K562 (cell line): ENCODE measurements at regions not wholly inside any gene's neighbourhood (a gene's known extent, or its start where the extent isn't known, plus 50 kb on each side); places are given as distances from the start of the nearest gene placed in this dataset.

Experiments used
- ATAC-seq: fragments of 200-7000 bp; cut with Tn5 transposase; 3 replicates; pipeline ENCODE4 v1.9.1; 2020; ENCODE audit warnings: moderate library complexity
- BruUV-seq: library from RNA; stranded (reverse); fragments of 400-500 nt; replicated peaks from 2 replicates; lab custom pipeline; 2021; lab: Mats Ljungman, UMichigan
- CTCF ChIA-PET: fragments of 300-600 bp; formaldehyde crosslinking; extraction: SDS; loops from one replicate; lab custom pipeline; 2021; ENCODE audit warnings: low intra/inter-chr PET ratio; lab: Yijun Ruan, JAX
- POLR2A ChIA-PET: fragments of 300-600, 350-650 bp; sonication (Branson Sonifier 250); formaldehyde crosslinking; extraction: SDS; loops from one replicate; lab custom pipeline; 2021; ENCODE audit warnings: antibody characterized with exemption, inconsistent platforms; lab: Yijun Ruan, JAX
- DNase-seq, 4 experiments: peaks; one replicate each; pipeline versions ENCODE4 v3.0.0 to v3.0.0-alpha.2; 2011 to 2018; ENCODE audit warnings: low spot score in 3 of 4, mixed read lengths in 3 of 4; ENCODE audit errors: extremely low read depth in 1 of 4
- FAIRE-seq: peaks from 2 replicates; lab custom pipeline; 2011; peaks lifted over from hg19 to GRCh38; lab: Jason Lieb, UNC
- H2AFZ ChIP-seq: 2 replicates; pipeline ENCODE4 v1.6.0; 2011; ENCODE audit warnings: low read depth, low read length, control low read depth, inconsistent platforms
- H3K27ac ChIP-seq: fragments of 200-600 bp; 3 replicates; pipeline ENCODE4 v1.8.0; 2011; ENCODE audit warnings: low read depth, mild to moderate bottlenecking, control low read depth, inconsistent platforms, low read length, moderate library complexity, mixed read lengths; ENCODE audit errors: extremely low read depth
- H3K27me3 ChIP-seq, 2 experiments: fragments of 300-600 bp in 1 of 2; 2 replicates in 1 of 2; 3 replicates in 1 of 2; pipeline versions ENCODE4 v1.6.0 to v1.8.0; 2011; ENCODE audit warnings: inconsistent platforms in 2 of 2, low read length in 2 of 2, mild to moderate bottlenecking in 1 of 2, mixed read lengths in 1 of 2, moderate library complexity in 1 of 2; ENCODE audit not compliant: control insufficient read depth in 2 of 2, insufficient read depth in 2 of 2
- H3K36me3 ChIP-seq: fragments of 300-600 bp; 3 replicates; pipeline ENCODE4 v1.8.0; 2011; ENCODE audit warnings: mild to moderate bottlenecking, low read length, inconsistent platforms; ENCODE audit not compliant: control insufficient read depth, insufficient read depth
- H3K4me1 ChIP-seq, 2 experiments: fragments of 200-600 bp in 1 of 2; replicated peaks in 1 of 2; 2 replicates in 1 of 2; 3 replicates in 1 of 2; pipeline versions ENCODE4 v1.5.1 to v1.8.0; 2011; ENCODE audit warnings: inconsistent platforms in 2 of 2, low read length in 2 of 2, mild to moderate bottlenecking in 1 of 2, mixed read lengths in 1 of 2, moderate library complexity in 1 of 2; ENCODE audit not compliant: control insufficient read depth in 2 of 2, insufficient read depth in 2 of 2
- H3K4me2 ChIP-seq: 2 replicates; pipeline ENCODE4 v1.6.1; 2011; ENCODE audit warnings: low read length, control low read depth, inconsistent platforms, mixed read lengths; ENCODE audit not compliant: insufficient read depth
- H3K4me3 ChIP-seq: fragments of 200-600 bp; sonication (generic), shearing (Covaris generic); 2 replicates; pipeline ENCODE4 v1.5.1; 2016; ENCODE audit warnings: control low read depth, inconsistent platforms
- H3K79me2 ChIP-seq: fragments of 200-600 bp; 3 replicates; pipeline ENCODE4 v1.8.0; 2011; ENCODE audit warnings: low read length, inconsistent platforms; ENCODE audit not compliant: control insufficient read depth, insufficient read depth
- H3K9ac ChIP-seq, 2 experiments: 2 replicates each; pipeline versions ENCODE4 v1.6.0 to v1.6.1; 2011; ENCODE audit warnings: low read depth in 2 of 2, low read length in 2 of 2, control low read depth in 1 of 2, inconsistent platforms in 1 of 2, mild to moderate bottlenecking in 1 of 2, mixed read lengths in 1 of 2; ENCODE audit not compliant: insufficient read depth in 1 of 2
- H3K9me1 ChIP-seq: one replicate; pipeline ENCODE4 v1.6.0; 2011; ENCODE audit warnings: inconsistent platforms, mild to moderate bottlenecking, low read length, moderate library complexity; ENCODE audit not compliant: control insufficient read depth, insufficient read depth
- H3K9me3 ChIP-seq: replicated peaks from 2 replicates; pipeline ENCODE4 v1.5.1; 2011; ENCODE audit warnings: low read depth, low read length, inconsistent platforms; ENCODE audit not compliant: control insufficient read depth, insufficient read depth
- H4K20me1 ChIP-seq: replicated peaks from 2 replicates; pipeline ENCODE4 v1.6.1; 2011; ENCODE audit warnings: low read length, inconsistent platforms, mixed read lengths; ENCODE audit not compliant: control insufficient read depth, insufficient read depth
- EGR1 ChIP-seq: fragments of 450-650 bp; conservative IDR thresholded peaks from 2 replicates; pipeline ENCODE4 v1.6.1; 2017; ENCODE audit warnings: mild to moderate bottlenecking
- ELF1 ChIP-seq: fragments of 200-800 bp; sonication (Bioruptor generic); IDR thresholded peaks from 2 replicates; pipeline ENCODE4 v1.6.1; 2016; ENCODE audit warnings: missing genetic modification characterization, missing compliant biosample characterization
- KLF16 ChIP-seq: IDR thresholded peaks from 2 replicates; pipeline ENCODE4 v1.6.1; 2016; ENCODE audit warnings: antibody characterized with exemption
- ZFP36 ChIP-seq: fragments of 150-350 bp; IDR thresholded peaks from 2 replicates; pipeline ENCODE4 v1.6.1; 2018; ENCODE audit warnings: low read length, low read depth; ENCODE audit not compliant: partially characterized antibody
- ZNF551 ChIP-seq: fragments of 250-450 bp; sonication (Bioruptor Pico); IDR thresholded peaks from 2 replicates; pipeline ENCODE4 v1.5.0; 2021; ENCODE audit warnings: mild to moderate bottlenecking, moderate library complexity
- WGBS: fragments of 100-300 bp; shearing (Covaris generic); methylation state at CpG from one replicate; pipeline ENCODE4 v1.1.6; 2016; ENCODE audit warnings: low coverage, mixed read lengths; ENCODE audit not compliant: insufficient coverage; ENCODE audit errors: missing lambda C conversion rate; 5-methylcytosine and 5-hydroxymethylcytosine counted together
- in situ Hi-C: fragments of 300-500 bp; cut with MboI; formaldehyde crosslinking; loops from 4 replicates; pipeline ENCODE4 v1.15.0; 2018; ENCODE audit warnings: inconsistent platforms, mixed read lengths
- intact Hi-C: fragments of 100-400 bp; cut with micrococcal nuclease; formaldehyde crosslinking; loops from 2 replicates; pipeline ENCODE4 v1.14.2; 2022
- TF ChIP-seq, protein P1 (sequence below), 2 experiments: fragments of 450-650 bp; IDR thresholded peaks; 2 replicates each; pipeline ENCODE4 v1.6.1; 2018; ENCODE audit warnings: mild to moderate bottlenecking in 2 of 2, low read depth in 1 of 2; ENCODE audit not compliant: partially characterized antibody in 2 of 2

DNA sequence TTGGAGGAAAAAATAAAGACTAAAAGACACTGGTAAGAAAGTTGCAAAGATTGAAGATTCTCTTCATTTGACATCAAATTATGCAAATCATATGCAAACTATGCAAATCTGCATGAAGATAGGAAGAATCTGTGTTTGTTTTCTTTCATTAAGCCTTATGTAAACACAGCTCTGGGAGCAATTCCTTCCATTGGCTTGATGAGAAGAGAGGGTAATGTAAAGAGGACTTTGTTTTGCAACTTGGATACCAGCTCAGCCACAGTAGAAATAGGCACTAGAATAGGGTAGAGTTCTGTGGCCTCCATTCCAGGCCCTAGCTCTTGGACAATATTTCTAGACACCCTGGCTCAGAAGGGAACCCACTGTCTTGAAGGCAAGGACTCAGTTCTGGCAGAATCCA lies 388.4 kb upstream of the RASGEF1B start (continued):
- TF ChIP-seq, protein P1, sequence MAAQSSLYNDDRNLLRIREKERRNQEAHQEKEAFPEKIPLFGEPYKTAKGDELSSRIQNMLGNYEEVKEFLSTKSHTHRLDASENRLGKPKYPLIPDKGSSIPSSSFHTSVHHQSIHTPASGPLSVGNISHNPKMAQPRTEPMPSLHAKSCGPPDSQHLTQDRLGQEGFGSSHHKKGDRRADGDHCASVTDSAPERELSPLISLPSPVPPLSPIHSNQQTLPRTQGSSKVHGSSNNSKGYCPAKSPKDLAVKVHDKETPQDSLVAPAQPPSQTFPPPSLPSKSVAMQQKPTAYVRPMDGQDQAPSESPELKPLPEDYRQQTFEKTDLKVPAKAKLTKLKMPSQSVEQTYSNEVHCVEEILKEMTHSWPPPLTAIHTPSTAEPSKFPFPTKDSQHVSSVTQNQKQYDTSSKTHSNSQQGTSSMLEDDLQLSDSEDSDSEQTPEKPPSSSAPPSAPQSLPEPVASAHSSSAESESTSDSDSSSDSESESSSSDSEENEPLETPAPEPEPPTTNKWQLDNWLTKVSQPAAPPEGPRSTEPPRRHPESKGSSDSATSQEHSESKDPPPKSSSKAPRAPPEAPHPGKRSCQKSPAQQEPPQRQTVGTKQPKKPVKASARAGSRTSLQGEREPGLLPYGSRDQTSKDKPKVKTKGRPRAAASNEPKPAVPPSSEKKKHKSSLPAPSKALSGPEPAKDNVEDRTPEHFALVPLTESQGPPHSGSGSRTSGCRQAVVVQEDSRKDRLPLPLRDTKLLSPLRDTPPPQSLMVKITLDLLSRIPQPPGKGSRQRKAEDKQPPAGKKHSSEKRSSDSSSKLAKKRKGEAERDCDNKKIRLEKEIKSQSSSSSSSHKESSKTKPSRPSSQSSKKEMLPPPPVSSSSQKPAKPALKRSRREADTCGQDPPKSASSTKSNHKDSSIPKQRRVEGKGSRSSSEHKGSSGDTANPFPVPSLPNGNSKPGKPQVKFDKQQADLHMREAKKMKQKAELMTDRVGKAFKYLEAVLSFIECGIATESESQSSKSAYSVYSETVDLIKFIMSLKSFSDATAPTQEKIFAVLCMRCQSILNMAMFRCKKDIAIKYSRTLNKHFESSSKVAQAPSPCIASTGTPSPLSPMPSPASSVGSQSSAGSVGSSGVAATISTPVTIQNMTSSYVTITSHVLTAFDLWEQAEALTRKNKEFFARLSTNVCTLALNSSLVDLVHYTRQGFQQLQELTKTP (IDR thresholded peaks at IDR 0.05; ENCODE audit: low read depth in 1 of 2, partially characterized antibody in 2 of 2), result no peak
- TF ChIP-seq ZNF551 (no peak), EGR1 (no peak), KLF16 (no peak)

DNA sequence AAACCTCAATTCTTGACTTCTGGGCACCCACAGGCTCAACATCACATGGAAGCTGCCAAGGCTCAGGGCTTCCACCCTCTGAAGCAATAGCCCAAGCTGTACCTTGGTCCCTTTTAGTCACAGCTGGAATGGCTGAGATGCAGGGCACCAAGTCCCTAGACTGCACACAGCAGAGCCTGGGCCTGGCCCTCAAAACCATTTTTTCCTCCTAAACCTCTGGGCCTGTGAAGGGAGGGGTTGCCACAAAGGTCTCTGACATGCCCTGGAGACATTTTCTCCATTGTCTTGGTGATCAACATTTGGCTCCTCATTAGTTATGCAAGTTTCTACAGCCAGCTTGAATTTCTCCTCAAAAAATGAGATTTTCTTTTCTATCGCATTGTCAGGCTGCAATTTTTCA lies 382.7 kb upstream of the RASGEF1B start:
- in situ Hi-C loops, result no loop called here
- POLR2A ChIA-PET, result no interaction called here
- DNase-seq, result no peak
- TF ChIP-seq ELF1 (tag), result no peak
- peak; percentile 63 for TF ChIP-seq ZFP36
- TF ChIP-seq, all 486 proteins: peak for 1
- CTCF ChIA-PET, result no interaction called here
- Histone ChIP-seq H3K27me3 (no peaks in the 10 kb centered on the region), H3K27ac (no peak overlapping the region), H3K9me1 (no peaks in the 10 kb centered on the region), H3K9ac (no peak overlapping the region), H4K20me1 (no peaks in the 10 kb centered on the region), H3K4me3 (no peak overlapping the region), H3K4me2 (no peak overlapping the region), H3K4me1 (no peaks in the 10 kb centered on the region), H3K36me3 (no peaks in the 10 kb centered on the region), H2AFZ (no peak overlapping the region), H3K79me2 (no peaks in the 10 kb centered on the region), H3K9me3 (no peaks in the 10 kb centered on the region)
- BruUV-seq, result no TSS peak
- FAIRE-seq (no peak), ATAC-seq (no peak)
- intact Hi-C loops, result no loop called here
- WGBS, result 20% methylated on average over 1 of the region's 1 CpG
